Stimulated activated CD4-positive, alpha-beta T cell treated with anti-CD3 and anti-CD28 coated beads, Interleukin-12 subunit alpha, Interleukin-12 subunit beta, amount 100 ng/mL, for 24 hours (primary cell): ENCODE measurements at regions not wholly inside any gene's neighbourhood (a gene's known extent, or its start where the extent isn't known, plus 50 kb on each side); places are given as distances from the start of the nearest gene placed in this dataset.
"Not testable (repeated sequence)": the region's sequence is repeated elsewhere in the genome, so short reads cannot be mapped to it uniquely, and the experiment has no call there.

Experiments
- DNase-seq, 2 experiments: peaks; one replicate each; pipeline ENCODE4 v3.0.0-alpha.2; 2020; ENCODE audit warnings: low read depth in 2 of 2

- no peak for DNase-seq
Measured at GRCh38 chr3:153614140-153614539, 452.1 kb downstream of the RAP2B start.

- no peak for DNase-seq
Measured at GRCh38 chr3:153614563-153614962, 452.5 kb downstream of the RAP2B start.

- DNase-seq: no peak
Measured at GRCh38 chr3:153615863-153616262, 453.8 kb downstream of the RAP2B start.

- DNase-seq: no peak
Measured at GRCh38 chr3:153617463-153617862, 455.4 kb downstream of the RAP2B start.

- no peak for DNase-seq
Measured at GRCh38 chr3:153618176-153618575, 456.1 kb downstream of the RAP2B start.

- no peak for DNase-seq
Measured at GRCh38 chr3:153619268-153619667, 457.2 kb downstream of the RAP2B start.

GRCh38 chr3:153621953-153622352 is 459.9 kb downstream of the RAP2B start:
- no peak for DNase-seq

GRCh38 chr3:153623834-153624233 is 461.8 kb downstream of the RAP2B start:
- no peak for DNase-seq

GRCh38 chr3:153624310-153625030 is 462.4 kb downstream of the RAP2B start:
- DNase-seq: no peak

GRCh38 chr3:153625506-153625905 is 463.5 kb downstream of the RAP2B start:
- no peak for DNase-seq

- DNase-seq: no peak
Measured at GRCh38 chr3:153626158-153626557, 464.1 kb downstream of the RAP2B start.

GRCh38 chr3:153628591-153628990 is 466.6 kb downstream of the RAP2B start:
- DNase-seq: no peak

- no peak for DNase-seq
Measured at GRCh38 chr3:153629148-153629547, 467.1 kb downstream of the RAP2B start.

- no peak for DNase-seq
Measured at GRCh38 chr3:153631102-153631501, 469.1 kb downstream of the RAP2B start.

- DNase-seq: no peak
Measured at GRCh38 chr3:153631664-153632063, 469.6 kb downstream of the RAP2B start.

GRCh38 chr3:153633407-153633806 is 471.4 kb downstream of the RAP2B start:
- DNase-seq: no peak

- DNase-seq: no peak
Measured at GRCh38 chr3:153634683-153635082, 472.7 kb downstream of the RAP2B start.

- DNase-seq: no peak
Measured at GRCh38 chr3:153639631-153640030, 477.6 kb downstream of the RAP2B start.

- no peak for DNase-seq
Measured at GRCh38 chr3:153640689-153641665, 479.0 kb downstream of the RAP2B start.

- not testable (repeated sequence) for DNase-seq
Measured at GRCh38 chr3:153642576-153642975, 478.6 kb upstream of the ARHGEF26 start.

GRCh38 chr3:153643471-153643870 is 477.7 kb upstream of the ARHGEF26 start:
- not testable (repeated sequence) for DNase-seq

- DNase-seq: no peak
Measured at GRCh38 chr3:153649286-153649839, 471.8 kb upstream of the ARHGEF26 start.
